ENCODE measurements at regions not wholly inside any gene's neighbourhood (a gene's known extent, or its start where the extent isn't known, plus 50 kb on each side); places are given as distances from the start of the nearest gene placed in this dataset.

- no peak for DNase-seq
These were observed 136.9 kb downstream of the OR2K2 start for GRCh38 chr9:111193095-111193494.

DNA sequence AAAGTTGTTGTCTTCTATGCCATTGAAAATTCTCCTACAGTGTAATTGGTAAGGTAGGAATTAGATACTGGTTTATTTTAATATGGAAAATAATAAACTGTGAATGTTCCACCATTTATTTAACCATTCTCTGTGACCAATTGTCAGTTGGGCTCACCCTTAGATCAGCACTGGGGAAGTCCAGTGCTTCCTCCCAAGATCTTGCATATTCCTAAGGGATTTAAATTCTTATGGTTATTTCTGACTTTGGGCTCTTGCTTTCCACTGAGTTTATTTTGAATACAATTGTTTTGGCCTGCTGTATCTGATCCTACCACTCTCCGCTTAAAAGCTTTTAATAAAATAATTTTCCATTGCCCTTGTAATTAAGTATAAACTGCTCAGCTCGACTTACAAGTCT, 137.4 kb downstream of the OR2K2 start:
- DNase-seq, result no peak

DNA sequence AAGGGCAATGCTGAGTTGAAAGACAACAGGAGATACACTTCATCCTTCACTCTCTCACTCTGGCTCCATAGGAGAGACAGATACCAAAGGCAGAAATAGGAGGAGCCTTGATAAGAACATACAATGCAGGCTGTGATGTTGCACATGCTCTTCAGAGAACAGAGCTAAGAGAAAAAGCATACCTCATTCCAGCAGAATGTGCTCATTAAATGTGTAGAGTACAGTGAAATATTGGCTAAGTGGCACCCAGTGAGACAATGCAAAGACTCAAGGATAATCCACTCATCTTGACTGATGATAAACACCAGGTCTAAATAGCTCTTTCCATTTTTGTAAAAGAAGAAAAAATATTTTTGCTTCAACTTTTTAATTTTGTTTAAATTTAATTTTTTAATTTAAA, 139.7 kb downstream of the OR2K2 start:
- DNase-seq, result no peak

GRCh38 chr9:111187376-111187775, 142.6 kb downstream of the OR2K2 start:
- no peak for DNase-seq

GRCh38 chr9:111186021-111186530, 143.9 kb downstream of the OR2K2 start:
- DNase-seq, result peak; percentile 16 to 50 (median 31)

GRCh38 chr9:111180811-111181210, 142.5 kb upstream of the LPAR1 start:
- no peak for DNase-seq

- DNase-seq, result peak in 2 of 3 donors; percentile 21 to 33
These were observed 141.3 kb upstream of the LPAR1 start for GRCh38 chr9:111179577-111179976.

GRCh38 chr9:111178331-111179055, 140.2 kb upstream of the LPAR1 start:
- DNase-seq, result peak; percentile 7 to 57 (median 38)

DNA sequence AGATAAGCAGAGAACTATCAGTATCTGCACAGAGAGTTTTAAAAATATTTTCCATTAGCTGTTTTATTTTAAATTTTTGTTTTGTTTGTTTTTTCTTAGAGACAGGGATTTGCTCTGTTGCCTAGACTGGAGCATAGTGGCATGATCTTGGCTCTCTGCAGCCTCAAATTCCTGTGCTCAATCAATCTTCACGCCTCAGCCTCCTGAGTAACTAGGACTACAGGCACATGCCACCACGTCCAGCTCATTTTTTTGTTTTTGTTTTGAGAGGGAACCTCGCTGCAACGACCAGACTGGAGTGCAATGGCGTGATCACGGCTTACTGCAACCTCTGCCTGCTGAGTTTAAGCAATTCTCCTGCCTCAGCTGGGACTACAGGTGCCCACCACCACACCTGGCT, 138.2 kb upstream of the LPAR1 start:
- DNase-seq, result no peak

DNA sequence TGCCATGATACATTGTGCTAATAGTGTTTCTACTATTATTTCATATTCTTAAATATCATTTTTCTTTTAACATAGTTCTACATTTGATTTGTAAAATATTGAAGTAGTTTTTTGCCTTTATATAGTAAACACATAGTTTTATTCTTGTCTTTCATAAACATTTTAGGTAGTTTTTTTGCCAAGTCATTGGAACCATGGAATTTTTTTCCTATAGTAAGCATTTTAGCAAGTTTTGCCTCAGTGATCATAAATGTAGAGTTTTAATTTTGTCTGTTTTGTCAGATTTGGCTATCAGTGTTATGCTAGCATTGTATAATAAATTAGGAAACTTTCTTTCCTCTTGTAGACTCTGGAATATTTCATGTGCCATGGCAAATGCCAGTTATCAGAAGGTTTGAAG, 137.1 kb upstream of the LPAR1 start:
- no peak for DNase-seq

DNA sequence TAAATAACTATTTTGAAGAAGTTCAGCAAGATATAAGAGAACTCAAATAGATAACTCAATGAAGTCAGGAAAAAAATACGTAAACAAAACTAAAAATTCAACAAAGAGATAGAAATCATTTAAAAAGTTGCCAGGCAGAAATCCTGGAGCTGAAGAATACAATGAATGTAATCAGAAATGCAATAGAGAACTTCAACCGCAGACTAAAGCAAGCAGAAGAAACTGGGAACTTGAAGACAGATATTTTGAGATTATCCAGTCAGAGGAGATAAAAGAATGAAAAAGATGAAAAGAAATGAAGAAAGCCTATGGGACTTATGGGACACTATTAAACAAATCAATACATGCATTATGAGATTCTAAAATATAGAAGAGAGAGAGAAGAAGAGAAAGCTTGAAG, 129.1 kb upstream of the LPAR1 start:
- DNase-seq, result no peak

DNA sequence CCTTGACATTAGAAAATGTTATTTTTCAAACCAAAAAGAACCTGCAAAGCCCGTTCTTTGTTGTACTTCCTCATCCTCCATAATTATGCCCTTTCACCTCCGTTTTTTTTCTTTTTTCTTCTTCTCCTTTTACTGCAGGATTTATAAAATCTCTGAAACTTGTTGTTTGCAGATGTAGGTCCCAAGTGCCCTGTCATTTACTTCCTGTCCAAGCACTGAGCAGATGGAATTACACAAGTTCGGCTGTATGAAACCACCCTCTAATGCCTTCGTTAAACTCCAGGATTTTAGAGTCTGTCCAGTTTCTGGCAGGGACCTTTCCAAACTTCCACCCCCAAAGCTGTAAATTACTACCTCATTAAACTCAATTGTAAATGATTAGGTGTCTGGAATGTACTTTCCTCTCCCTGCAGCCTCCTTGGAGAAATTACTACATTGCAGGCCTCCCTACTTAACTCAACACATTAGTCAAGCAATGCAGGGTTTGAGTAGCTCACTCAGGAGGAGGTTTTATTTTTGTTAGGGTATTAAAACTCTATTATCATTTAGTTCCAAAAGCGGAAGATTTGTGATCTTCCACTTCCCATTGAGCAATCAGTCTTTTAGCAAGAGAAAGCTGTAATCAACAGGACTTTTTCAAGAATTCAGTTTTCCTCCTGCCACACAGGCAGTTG, 125.6 kb upstream of the LPAR1 start:
- DNase-seq, result peak; percentile 37 to 74 (median 72)

- DNase-seq, result no peak
These were observed 123.8 kb upstream of the LPAR1 start for GRCh38 chr9:111162026-111162425.

GRCh38 chr9:111161015-111161415, 122.7 kb upstream of the LPAR1 start:
- peak; percentile 45 to 78 (median 71) for DNase-seq

DNA sequence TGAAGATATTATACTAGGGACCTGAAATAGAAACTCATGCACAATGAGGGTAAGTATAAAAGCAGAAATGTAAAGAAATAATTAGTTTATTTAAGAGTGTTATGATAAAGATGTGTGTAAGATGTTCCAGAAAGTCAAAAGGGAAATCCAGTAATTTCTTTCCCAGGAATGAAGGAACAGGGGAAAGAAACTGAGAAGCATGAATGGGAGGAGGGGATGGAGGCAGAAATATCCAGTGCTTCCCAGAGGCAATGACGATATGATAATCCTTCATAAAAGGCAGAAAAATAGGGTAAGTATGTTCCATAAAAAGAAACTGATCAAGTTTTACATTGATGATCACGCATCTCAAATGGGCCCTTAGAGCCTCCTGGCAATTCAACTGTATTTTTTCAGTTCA, 120.7 kb upstream of the LPAR1 start:
- no peak for DNase-seq

DNA sequence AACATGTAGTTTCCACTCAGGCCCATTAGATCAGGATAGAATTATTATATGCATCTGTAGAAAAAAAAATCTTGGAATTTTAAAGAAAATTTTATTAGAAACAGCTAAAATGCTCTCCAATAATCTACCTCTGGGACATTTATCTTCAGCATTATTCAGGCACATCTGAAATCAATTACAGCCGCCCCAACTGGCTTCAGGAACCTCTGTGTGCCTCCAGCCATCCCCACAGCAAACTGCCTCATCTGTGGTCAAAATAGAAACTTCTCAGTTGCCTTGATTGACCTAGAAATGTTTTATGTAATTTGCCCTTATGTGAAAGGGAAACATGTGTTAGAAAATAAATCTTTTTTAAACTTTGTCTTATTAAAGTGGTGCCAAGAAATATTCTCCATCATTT, 120.1 kb upstream of the LPAR1 start:
- DNase-seq, result no peak

DNA sequence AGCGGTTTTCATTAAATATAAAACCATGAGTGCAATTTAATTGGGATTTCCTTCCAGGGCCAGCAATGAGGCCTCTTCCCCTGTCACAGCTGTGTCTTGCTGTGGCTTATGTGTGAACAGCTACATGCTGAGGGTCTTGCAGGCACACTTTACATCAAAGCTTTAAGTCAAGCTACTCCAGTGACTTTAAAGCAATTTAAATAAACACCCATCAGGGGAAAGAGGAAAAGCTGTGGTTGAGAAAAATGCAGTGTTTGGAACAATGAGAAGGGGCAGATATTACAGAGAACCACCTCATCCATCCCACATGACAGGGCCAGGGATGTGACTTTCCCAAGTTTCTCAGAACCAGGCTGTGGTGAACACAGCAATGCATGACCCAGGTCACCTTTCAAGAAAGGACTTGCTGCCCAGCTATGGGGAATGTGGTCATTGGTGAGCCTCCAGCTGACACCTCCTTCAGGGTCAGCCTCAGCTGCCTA, 115.9 kb upstream of the LPAR1 start:
- no peak for DNase-seq

DNA sequence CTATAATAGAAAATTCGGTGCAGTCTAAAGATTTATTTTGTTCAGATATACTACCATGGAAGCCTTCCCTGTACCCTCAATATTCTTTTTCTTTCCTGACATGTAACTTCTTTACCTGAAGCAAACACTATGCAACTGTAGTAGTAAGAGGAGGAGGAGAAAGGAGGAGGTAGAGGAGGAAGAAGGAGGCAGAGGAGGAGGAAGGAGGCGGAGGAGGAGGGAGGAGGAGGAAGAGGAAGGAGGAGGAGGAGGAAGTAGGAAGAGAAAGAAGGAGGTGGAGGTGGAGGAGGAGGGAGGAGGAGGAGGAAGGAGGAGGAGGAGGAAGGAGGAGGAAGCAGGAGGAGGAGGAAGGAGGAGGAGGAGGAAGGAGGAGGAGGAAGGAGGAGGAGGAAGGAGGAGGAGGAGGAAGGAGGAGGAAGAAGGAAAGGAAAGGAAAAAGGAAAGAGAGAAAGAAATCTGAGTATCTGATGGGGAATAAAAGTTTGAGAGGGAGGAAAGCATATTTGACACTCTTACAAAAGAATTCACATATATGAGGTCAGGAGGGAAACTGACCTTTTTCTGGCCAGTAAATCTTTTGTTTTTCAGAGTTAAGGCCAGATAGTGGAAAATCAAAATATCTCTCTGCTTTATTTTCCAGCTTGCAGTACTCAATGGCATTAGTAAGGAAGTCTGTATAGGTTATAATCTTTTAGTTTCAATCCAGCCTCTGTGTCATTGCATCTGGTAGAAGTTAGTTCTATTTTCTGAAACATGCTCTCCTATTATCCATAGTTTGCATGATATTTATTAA, 114.5 kb upstream of the LPAR1 start:
- DNase-seq, result no peak

DNA sequence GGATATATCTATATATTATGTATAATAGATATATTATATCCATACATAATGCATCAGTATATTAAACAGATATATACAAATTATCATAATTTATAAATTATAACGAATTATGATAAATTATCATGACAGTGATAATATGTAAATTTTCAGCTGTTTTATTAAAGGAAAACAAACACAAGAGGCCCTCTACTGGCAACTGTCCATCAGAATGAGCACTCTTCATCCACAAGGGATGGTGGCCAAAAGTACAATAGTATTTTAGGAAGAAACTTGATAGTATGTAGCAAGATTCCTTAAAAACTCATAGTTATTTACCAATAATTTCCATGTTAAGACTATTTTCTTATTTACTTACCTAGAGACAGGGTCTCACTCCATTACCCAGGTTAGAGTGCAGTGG, 113.3 kb upstream of the LPAR1 start:
- DNase-seq, result peak; percentile 22 to 39 (median 25)

DNA sequence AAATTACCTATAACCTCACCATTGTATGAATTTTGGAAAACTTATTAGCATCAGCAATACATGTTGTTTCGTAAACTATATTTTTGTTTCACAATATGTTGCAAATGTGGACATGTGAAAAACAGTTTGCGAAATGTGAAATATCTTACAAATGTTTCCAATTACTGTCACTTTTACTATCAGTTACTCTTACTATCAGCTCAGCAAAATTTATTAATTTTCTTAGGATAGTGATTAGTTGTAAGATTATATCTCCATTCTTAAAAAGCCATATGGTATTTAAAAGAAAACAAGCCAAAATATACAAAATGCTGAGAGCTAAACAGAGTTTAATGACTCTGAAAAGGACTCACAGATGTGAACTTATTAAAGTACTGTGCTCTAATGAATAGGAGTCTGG, 111.9 kb upstream of the LPAR1 start:
- peak in 2 of 3 donors; percentile 38 to 53 for DNase-seq

- DNase-seq, result peak in 1 of 3 donors; percentile 11
These were observed 110.9 kb upstream of the LPAR1 start for GRCh38 chr9:111149018-111149759.

All from suppressor macrophage treated with lipopolysaccharide for 1 hour (primary cell).